Cardiac fibroblast (primary cell): ENCODE measurements at regions not wholly inside any gene's neighbourhood (a gene's known extent, or its start where the extent isn't known, plus 50 kb on each side); places are given as distances from the start of the nearest gene placed in this dataset.

Experiments
- DNase-seq, 2 donors: peaks; one replicate each; pipeline versions ENCODE4 v3.0.0 to v3.0.0-alpha.2; 2010; ENCODE audit warnings: low read depth in 2 of 2
- H3K4me3 ChIP-seq, 2 donors: replicated peaks in 1 of 2; 1 replicate in 1 of 2; 2 replicates in 1 of 2; pipeline ENCODE4 v1.5.1; 2011; ENCODE audit warnings: low read depth in 2 of 2, low read length in 2 of 2, mild to moderate bottlenecking in 2 of 2, moderate library complexity in 1 of 2
- CTCF ChIP-seq: IDR thresholded peaks from one replicate; pipeline ENCODE4 v1.5.1; 2011; ENCODE audit warnings: low read depth, mild to moderate bottlenecking, low read length, inconsistent platforms

GRCh38 chr4:166222271-166222670 lies 349.2 kb downstream of the TLL1 start:
- no peak overlapping the region for H3K4me3 ChIP-seq
- TF ChIP-seq CTCF, result no peak
- no peak for DNase-seq

- no peak overlapping the region for H3K4me3 ChIP-seq
- DNase-seq, result no peak
- no peak for TF ChIP-seq CTCF
Measured at GRCh38 chr4:166228112-166228511, 355.1 kb downstream of the TLL1 start.

- no peak for TF ChIP-seq CTCF
- DNase-seq, result no peak
- H3K4me3 ChIP-seq, result no peak overlapping the region
Measured at GRCh38 chr4:166229799-166230198, 356.8 kb downstream of the TLL1 start.

GRCh38 chr4:166230841-166231240 lies 357.8 kb downstream of the TLL1 start:
- DNase-seq, result peak in 1 of 2 donors; percentile 38
- TF ChIP-seq CTCF, result no peak
- no peak overlapping the region for H3K4me3 ChIP-seq

GRCh38 chr4:166239354-166239753 lies 366.3 kb downstream of the TLL1 start:
- no peak overlapping the region for H3K4me3 ChIP-seq
- DNase-seq, result no peak
- TF ChIP-seq CTCF, result no peak

- H3K4me3 ChIP-seq, result no peak overlapping the region
- TF ChIP-seq CTCF, result peak; percentile 80
- DNase-seq, result peak; percentile 46 to 67
Measured at GRCh38 chr4:166252487-166253402, 379.7 kb downstream of the TLL1 start.

GRCh38 chr4:166257276-166257675 lies 384.2 kb downstream of the TLL1 start:
- no peak for TF ChIP-seq CTCF
- DNase-seq, result no peak
- H3K4me3 ChIP-seq, result no peak overlapping the region
